Kidney epithelial cell (primary cell): ENCODE measurements at regions not wholly inside any gene's neighbourhood (a gene's known extent, or its start where the extent isn't known, plus 50 kb on each side); places are given as distances from the start of the nearest gene placed in this dataset.

Experiments used
- DNase-seq: peaks from one replicate; pipeline ENCODE4 v3.0.0-alpha.2; 2010; ENCODE audit warnings: low read depth
- H3K27me3 ChIP-seq: 2 replicates; pipeline ENCODE4 v1.6.0; 2011; ENCODE audit warnings: low read length; ENCODE audit not compliant: control insufficient read depth, insufficient read depth
- H3K36me3 ChIP-seq: 2 replicates; pipeline ENCODE4 v1.5.1; 2011; ENCODE audit warnings: low read length; ENCODE audit not compliant: control insufficient read depth, insufficient read depth
- H3K4me3 ChIP-seq: 2 replicates; pipeline ENCODE4 v1.5.1; 2011; ENCODE audit warnings: low read depth, mild to moderate bottlenecking, control low read depth, low read length
- TF ChIP-seq, protein P1 (sequence below): IDR thresholded peaks from 2 replicates; pipeline ENCODE4 v1.5.1; 2011; ENCODE audit warnings: mild to moderate bottlenecking, moderate library complexity, low read length, control low read depth, inconsistent platforms; ENCODE audit not compliant: insufficient read depth, poor library complexity, severe bottlenecking

GRCh38 chr5:42888771-42889170 lies 77.1 kb upstream of the SELENOP start:
- TF ChIP-seq, protein P1, sequence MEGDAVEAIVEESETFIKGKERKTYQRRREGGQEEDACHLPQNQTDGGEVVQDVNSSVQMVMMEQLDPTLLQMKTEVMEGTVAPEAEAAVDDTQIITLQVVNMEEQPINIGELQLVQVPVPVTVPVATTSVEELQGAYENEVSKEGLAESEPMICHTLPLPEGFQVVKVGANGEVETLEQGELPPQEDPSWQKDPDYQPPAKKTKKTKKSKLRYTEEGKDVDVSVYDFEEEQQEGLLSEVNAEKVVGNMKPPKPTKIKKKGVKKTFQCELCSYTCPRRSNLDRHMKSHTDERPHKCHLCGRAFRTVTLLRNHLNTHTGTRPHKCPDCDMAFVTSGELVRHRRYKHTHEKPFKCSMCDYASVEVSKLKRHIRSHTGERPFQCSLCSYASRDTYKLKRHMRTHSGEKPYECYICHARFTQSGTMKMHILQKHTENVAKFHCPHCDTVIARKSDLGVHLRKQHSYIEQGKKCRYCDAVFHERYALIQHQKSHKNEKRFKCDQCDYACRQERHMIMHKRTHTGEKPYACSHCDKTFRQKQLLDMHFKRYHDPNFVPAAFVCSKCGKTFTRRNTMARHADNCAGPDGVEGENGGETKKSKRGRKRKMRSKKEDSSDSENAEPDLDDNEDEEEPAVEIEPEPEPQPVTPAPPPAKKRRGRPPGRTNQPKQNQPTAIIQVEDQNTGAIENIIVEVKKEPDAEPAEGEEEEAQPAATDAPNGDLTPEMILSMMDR: no peak
- Histone ChIP-seq H3K36me3 (no peaks in the 10 kb centered on the region), H3K27me3 (no peaks in the 10 kb centered on the region), H3K4me3 (no peak overlapping the region)
- DNase-seq: no peak

GRCh38 chr5:42887575-42887974 lies 75.9 kb upstream of the SELENOP start:
- Histone ChIP-seq H3K36me3 (no peaks in the 10 kb centered on the region), H3K27me3 (no peaks in the 10 kb centered on the region), H3K4me3 (no peak overlapping the region)
- no peak for DNase-seq
- TF ChIP-seq, protein P1: no peak

DNA sequence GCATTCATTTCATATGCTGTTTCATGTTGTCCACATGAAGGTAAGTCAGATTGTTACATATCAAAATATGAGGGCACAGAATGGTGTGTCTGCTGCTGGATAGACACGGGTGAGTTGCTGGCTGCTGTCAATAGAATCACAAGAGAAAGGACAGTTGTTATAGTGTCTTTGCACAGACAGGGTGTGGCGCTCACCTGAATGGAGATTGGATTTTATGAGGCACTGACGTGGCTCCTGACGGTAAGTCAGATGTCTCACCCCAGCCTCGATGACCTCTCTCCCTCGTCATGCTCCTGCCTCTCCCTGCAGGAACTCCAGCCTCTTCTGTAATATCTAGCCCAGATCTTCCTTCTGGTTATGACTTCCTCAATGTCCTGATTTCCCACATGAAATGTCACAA lies 75.4 kb upstream of the SELENOP start:
- H3K36me3 ChIP-seq: no peaks in the 10 kb centered on the region
- TF ChIP-seq, protein P1: no peak
- DNase-seq: no peak

GRCh38 chr5:42886635-42887034 lies 74.9 kb upstream of the SELENOP start:
- Histone ChIP-seq H3K4me3 (no peak overlapping the region), H3K27me3 (no peaks in the 10 kb centered on the region), H3K36me3 (no peaks in the 10 kb centered on the region)
- TF ChIP-seq, protein P1: no peak
- DNase-seq: no peak

More for the DNA sequence above, 75.4 kb upstream of the SELENOP start:
- no peak overlapping the region for H3K4me3 ChIP-seq
- H3K27me3 ChIP-seq: no peaks in the 10 kb centered on the region

- no peak for DNase-seq
- H3K36me3 ChIP-seq: no peaks in the 10 kb centered on the region
- no peak overlapping the region for H3K4me3 ChIP-seq
- TF ChIP-seq, protein P1: no peak
- no peaks in the 10 kb centered on the region for H3K27me3 ChIP-seq
Measured at GRCh38 chr5:42884326-42884725, 72.6 kb upstream of the SELENOP start.

- no peaks in the 10 kb centered on the region for H3K36me3 ChIP-seq
- DNase-seq: no peak
- TF ChIP-seq, protein P1: no peak
- H3K27me3 ChIP-seq: no peaks in the 10 kb centered on the region
- H3K4me3 ChIP-seq: no peak overlapping the region
Measured at GRCh38 chr5:42881416-42882117, 69.9 kb upstream of the SELENOP start.
